ENCODE measurements at regions not wholly inside any gene's neighbourhood (a gene's known extent, or its start where the extent isn't known, plus 50 kb on each side); places are given as distances from the start of the nearest gene placed in this dataset.
"Not testable (repeated sequence)": the region's sequence is repeated elsewhere in the genome, so short reads cannot be mapped to it uniquely, and the experiment has no call there.

DNA sequence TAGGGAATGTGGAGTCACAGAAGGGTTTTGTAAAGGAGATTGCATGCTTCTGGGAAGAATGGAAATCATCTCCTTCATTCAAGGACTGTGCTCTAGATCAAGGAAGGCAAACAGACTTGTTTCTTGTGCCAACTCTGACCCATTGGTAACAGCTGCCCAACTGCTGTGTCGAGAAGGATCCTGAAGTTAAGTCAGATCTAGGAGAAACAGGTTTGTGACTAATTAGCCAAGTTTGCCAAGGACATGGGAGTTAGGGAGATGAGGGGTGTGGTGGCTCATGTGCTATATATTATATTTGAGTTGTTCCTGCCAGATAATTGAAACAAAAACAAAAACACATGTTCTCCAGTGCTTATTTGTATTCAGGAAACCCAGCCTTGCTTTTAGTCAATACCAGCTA lies 251.2 kb upstream of the USP24 start:
- DNase-seq, result no peak

DNA sequence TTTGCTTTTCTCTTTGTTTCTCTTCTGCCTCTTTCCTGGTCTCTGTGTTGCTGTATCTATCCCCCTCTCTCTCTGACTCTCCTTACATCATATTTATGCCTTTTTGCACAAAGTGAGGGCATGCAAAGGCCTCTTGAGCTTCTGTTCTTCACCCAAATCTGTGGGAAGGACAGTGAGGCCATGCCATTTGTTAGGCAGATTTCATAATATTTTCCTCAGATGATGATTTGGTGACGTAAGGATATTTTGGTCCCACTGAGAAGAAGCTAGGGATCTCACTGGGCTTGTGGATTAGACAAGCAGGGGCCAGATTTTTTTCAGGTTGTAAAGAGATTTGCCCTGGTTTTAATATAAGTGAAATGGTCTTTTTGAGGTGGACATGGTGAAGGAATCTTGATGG lies 249.4 kb upstream of the USP24 start:
- no peak for DNase-seq

DNA sequence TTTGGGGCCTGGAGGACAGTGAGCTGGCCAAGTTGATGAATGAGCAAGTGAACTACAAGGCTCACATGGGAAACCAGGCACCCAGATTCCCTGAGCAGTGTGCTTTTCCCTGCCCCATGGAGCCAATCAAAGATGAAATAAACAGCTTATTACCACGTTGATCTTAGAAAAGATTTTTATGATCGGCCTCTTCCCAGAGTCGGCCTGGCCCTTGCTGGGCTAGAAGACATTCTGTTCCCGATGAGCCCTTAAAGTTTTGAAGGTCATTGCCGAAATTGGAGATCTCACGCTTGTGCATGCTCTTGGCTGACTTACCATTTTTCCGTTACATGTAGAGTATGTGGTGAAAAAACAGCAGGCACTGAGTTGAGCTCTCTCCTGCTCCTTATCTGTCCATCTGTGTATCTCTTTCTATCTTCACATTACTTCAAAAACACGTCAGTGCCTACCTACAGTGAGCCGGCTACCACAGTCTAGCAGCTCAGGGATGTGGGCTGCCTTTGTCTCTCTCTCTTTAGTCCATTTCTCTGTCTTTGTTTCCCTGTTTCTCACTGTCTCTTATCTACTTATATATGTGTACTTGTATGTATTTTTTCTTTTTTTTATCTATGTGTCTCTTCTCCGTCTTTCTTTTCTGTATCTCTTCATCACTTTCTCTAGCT lies 248.8 kb upstream of the USP24 start:
- DNase-seq, result no peak

DNA sequence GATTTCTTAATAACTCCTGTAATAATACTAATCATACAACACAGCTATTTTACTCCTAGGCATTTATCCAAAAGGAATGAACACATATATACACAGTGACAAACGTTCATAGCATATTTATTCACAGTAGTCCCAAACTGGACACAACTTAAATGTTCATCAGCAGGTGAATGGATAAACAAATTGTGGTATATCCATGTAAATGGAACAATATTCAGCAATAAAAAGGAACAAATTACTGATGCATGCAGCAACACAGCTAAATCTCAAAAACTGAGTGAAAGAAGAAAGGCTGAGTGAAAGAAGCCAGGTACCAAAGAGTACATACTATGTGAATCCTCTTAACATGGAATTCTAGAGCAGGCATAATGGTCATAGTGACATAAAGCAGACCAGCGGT lies 242.7 kb upstream of the USP24 start:
- no peak for DNase-seq

DNA sequence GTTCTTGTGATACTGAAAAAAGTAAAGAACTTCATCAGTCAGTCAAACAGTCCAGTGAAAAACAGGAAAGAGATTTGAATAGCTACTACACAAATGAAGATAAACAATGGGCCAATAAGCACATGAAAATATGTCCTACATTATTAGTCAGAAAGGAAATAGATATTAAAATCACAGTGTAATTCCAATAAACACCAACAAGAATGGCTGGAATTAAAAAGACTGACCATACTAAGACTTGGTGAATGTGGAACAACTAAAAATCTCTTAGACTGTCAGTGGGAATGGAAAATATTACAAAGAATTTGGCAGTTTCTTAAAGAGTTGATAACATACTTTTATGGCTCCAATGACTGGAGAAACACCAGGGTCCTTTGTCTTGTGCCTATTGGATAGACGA lies 241.8 kb upstream of the USP24 start:
- DNase-seq, result no peak

DNA sequence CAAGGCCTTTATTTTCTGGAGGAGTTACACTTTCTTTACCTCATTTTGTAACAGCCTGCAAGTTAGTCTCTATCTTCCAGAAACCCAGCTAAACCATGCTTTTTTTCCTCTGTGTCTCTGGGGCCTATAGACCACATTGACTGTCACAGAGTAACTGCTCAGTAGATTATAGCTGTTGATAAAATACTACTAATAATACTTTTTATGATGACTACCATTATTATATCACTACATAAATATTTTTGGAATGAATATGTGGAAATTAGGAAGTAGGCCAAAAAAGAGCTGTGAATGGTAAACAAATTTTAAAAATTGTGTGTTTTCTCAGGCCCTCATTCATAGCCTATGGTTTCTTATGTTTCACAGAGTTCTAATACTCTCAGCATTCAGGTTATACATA lies 233.1 kb upstream of the USP24 start:
- DNase-seq, result no peak

DNA sequence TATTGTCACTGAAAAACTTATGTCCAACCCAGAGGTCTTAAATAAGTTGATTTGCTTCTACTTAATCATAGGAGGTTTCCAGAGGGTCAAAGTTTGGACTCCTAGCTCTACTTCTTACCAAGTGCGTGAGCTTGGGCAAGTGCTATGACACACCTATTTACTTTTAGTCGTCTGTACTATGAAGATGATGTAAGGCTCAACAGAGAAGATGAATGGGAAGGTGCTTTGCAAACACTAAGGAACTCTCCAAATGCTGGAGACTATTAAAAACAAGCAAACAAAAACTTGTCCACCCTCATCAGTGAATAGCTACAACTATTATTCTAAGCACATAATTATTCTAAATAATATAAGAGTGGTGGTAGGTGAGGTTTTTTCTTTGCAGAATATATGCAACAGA lies 232.3 kb upstream of the USP24 start:
- DNase-seq, result no peak

DNA sequence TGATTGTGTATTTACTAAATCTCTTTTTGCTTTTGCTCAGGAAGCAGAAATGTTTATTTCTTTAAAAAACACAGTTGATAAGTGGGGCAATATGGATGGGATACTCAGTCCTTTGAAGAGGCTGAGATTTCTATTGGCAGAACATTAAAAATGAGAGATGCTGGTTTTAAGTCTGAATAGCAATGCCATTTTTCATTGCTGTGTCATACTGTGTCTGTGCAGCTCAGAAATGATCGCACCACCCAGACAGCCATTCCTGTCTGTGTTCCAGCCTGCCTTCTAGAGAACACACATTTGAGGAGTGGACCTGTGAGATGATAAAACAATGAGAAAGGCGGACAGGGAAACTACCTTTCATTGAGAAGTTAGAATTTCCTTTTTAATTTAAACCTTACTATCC lies 231.2 kb upstream of the USP24 start:
- no peak for DNase-seq

DNA sequence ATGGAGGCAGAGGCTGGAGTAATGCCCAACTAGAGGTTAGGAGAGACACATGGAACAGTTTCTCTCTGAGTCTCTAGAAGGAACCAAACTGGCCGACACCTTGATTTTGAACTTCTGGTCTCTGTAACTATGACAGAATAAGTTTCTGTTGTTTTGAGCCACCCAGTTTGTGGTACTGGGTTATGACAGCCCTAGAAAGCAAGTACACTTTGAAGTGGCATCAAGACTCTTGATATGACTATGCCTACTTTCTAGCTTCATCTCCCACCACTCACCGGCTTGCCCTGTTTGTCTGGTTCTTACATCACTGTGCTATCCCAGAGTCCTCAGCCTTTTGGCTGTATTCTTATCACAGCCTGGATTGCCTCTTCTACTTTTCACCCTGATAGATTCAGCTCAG lies 230.3 kb upstream of the USP24 start:
- no peak for DNase-seq

DNA sequence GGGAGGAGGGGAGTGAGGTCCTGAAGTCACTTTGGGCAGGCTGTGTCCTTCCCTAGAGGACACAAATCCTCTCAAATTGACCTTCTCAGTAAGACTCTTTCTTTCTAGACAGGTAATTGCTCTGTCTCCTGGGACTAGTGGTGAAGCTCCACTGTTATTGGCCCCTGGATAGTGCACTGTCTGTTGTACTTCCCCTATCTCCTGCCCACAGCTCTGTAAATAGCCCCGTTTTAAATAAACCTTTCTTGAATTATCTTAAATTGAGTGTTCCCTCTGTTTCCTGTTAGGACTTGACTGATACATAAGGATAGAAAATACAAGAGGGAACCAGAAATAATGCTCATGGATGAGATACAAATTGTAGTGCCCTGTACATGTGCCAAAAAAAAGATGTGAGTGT lies 229.5 kb upstream of the USP24 start:
- no peak for DNase-seq

DNA sequence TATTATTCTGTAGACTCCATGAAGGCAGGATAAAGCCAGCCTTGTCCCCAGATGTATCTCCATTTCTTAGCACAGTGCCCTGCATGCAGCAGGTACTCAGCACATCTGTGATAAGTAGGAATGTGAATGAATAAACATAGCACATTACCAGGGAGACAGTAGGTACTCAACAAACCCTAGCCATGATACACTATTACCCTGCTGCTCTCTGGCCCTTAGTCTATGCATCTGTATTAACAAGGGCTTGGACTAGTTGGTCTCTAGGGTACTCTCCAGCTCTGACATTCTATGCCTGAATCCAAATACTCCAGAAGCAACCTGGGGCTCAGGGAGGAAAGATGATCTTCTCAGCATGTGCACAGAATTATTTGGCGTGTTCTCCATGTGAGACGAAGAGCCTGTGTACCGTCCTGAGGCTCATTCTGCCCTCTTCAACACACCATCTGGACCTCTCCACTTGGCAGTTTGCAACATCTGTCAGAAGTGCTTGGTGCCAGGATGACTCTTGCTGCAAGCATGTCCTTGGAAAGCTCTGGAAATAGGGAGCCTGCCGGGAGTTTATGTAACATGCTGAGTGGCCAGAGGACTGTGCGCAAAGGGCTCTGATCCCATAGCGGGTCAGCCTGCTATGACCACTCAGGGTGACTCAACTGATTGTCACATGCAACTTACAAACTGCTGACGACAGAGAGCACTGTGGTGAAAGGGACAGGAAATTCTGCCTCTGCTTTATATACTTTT lies 228.2 kb upstream of the USP24 start:
- peak; percentile 62 for DNase-seq

DNA sequence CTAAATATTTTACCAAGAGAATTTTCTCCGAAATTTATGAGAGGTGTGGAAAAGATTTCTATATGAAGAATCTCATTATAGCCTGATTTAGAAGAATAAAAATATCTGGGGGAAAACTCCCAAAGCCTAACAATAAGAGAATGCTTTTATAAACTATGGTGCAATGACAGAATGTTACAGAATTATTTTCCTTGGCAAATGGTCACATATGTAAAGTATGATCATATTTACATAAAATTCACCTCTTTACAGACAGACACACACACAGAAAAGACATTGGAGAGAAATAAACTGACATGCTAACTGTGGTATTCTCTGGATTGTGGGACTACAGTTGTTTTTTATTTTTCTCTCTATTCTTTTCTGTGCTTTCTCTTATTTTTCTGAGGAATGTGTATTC lies 226.3 kb upstream of the USP24 start:
- no peak for DNase-seq

DNA sequence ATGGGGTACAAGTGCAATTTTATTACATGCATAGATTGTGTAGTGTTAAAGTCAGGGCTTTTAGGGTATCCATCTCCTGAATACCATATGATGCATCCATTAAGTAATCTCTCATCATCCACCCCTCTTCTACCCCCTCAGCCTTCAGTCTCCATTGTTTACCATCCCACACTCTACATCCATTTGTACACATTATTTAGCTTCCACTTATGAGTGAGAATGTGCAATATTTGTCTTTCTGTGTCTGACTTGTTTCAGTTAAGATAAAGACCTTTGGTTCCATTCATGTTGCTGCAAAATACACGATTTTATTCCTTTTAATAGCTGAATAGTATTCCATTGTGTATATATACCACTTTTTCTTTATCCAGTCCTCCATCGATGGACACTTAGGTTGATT lies 222.5 kb upstream of the USP24 start:
- DNase-seq, result no peak

DNA sequence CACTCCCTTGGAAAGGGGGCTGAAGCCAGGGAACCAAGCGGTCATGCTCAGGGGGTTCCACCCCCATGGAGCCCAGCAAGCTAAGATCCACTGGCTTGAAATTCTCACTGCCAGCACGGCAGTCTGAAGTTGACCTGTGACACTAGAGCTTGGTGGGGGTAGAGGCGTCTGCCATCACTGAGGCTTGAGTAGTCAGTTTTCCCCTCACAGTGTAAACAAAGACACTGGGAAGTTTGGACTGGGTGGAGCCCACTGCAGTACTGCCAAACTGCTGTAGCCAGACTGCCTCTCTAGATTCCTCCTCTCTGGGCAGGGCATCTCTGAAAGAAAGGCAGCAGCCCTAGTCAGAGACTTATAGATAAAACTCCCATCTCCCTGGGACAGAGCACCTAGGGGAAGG lies 215.6 kb upstream of the USP24 start:
- DNase-seq, result not testable (repeated sequence)

DNA sequence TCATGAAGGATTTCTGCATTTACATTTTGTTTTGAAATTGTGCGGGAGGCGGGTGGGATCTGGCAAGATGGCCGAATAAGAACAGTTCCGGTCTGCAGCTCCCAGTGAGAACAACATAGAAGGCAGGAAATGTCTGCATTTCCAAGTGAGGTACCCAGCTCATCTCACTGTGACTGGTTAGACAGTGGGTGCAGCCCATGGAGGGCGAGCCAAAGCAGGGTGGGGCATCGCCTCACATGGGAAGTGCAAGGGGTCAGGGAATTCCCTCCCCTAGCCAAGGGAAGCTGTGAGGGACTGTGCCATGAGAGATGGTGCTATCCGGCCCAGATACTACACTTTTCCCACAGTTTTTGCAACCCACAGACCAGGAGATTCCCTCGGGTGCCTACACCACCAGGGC lies 215.0 kb upstream of the USP24 start:
- DNase-seq, result not testable (repeated sequence)

DNA sequence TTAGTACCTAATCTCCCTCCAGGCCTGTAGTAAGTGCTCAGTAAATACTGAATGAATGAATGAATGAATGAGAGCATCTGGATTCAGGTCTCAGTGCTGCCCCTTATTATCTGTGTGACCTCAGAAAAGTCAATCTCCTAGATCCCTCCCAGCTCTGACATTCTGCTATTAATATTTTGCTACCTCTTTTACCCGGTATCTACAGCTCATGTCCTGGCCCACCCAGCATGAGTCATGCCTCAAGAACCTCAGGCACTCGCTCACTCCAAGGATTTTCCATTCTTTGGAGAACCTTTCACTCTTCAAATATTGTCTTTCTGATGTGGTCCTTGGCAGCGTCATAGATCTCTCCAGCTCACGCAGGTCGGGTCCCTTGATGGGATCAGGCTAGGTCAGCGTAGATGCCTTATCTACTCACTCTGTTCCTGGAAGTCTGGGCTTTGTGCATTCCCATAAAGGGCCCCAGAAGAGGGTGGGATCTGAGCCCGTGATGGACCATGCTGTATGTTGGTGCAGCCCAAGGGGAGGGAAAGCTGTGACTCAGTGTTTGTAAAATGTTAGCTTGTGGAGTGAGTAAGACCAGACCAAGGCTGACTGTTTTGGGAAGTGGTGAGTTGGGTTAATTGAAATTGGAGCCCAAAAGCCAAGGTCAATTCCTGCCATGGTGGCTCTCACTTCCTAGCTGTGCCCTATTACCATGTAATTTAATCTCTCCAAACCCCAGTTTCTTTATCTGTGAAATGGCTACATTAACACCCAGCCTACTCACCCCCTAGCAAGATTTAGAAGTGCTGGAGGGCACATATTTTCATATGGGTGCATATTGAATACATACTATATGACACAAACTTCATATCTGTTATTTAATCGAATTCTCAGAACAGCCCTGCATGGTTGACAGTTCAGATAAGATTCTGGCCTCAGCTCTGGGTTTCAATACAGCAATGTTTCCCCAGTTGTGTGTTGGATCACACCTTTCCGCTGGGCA lies 214.1 kb upstream of the USP24 start:
- no peak for DNase-seq

DNA sequence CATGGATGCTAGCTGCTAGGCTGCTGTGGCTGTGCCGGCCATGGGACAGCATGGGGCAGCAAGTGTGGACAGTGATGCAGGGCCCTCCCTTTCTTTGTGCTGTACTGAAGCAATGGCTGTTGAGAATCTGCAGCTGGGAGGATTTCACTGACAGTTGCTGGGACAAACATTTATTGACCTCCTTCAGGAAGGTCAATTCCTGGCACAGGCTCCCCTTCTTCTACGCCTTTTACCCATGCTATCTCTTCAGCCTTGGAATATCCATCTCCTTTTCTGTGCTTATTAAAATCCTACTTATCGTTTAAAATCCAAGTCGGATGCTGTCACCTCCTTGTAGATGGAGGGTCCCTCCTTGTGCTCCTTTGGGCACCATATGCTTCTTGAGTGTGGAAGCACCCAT lies 213.1 kb upstream of the USP24 start:
- DNase-seq, result no peak

DNA sequence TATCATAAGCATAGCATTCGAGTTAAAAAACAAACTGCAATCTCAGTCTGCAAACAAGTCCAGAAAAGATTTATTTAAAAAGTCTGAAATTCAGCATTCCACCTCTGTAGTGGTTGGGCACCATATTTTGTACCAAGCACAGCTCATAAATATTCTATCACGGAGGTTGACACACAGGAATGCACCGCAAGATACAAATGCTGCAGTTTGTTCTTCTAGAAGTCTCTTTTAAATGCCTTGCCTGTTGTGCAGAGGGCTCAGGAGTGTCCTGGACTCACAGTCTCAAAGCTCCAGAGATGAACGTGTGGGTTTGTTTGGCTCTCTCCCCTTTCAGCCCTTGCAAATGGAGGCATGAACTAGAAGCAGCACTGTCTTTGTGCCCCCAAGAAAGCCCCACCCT lies 212.4 kb upstream of the USP24 start:
- DNase-seq, result no peak

DNA sequence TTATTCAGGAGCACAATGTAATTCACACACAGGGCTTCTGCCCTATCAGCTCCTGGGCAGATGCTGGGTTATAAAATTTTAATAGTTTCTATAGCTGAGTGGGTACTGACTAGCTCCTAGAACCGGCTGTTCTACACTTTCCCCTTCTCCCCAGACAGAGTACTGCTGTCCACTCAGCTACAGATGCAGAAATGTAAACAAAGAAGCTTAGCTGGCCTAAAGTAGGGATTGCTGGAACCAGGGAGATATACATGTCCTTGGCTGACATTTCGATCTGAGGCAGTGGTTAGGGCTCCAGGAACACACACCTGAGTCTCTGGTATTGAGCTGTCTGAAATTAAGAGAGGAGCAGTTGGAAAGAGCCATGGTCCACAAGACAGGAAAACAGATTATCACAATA lies 211.5 kb upstream of the USP24 start:
- DNase-seq, result no peak

DNA sequence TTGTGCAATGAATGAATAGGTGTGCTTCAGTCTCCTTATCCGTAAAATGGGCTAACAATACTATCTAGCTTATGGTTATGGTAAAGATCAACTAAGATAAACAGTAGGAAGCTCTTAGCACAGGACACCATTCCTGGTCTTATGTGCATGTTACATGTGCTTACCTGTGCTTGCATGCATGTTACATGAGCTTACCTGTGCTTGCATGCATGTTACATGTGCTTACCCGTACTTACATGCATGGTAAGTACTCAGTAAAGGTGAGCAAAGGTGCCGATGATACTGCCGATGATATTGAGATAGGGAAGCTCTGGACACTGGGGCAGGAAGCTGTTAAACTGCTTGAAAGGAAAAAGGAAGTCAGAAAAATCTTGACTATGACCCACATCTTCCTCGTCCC lies 211.0 kb upstream of the USP24 start:
- no peak for DNase-seq

DNA sequence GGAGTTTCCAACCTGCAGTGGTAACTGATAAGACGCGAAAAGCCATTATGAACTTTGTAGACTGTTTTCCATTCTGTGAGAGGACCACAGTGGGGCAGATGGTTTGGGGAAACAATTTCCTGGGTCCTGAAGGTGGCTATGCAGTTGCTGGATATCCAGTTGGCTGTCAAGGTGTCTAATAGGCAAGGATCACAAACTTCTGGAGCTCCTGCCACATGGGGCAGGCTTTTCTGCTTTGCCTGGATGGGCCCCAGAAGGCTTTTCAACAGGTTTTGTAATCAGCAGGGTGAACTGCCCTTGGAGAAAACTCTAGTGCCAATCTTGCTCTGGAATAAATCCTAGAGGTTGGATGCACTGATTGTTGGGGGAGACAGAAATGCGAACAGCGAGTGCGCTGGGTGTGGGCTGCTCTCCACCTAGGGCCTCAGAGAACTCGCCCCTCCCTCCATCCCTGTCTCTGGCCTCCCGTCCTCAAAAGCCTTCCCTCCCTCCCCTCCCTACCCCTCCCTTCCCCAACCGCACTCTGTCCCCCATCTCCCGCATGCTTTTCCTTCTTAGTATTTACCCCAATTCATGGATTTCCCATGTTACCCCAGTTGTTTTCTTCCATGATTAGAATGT lies 210.3 kb upstream of the USP24 start:
- no peak for DNase-seq

DNA sequence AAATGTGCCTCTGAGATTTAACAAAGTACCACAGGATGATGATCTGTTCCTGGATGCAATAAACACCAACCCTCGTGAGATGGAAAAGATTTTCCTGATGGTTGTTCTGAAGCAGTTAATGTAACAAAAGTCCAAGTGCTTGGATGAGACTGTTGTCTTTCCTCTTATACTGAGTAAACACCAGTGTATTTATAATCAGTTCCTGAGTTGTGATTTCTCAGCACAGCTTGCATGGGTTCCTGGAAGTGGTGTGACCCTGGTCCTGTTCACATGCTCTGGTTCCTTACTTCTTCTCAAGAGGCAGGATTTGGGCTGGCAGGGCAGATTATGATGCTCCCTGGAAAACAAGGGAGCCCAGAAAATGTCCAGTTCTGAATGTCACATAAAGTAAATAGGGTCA lies 208.2 kb upstream of the USP24 start:
- DNase-seq, result no peak
